Nephron progenitor cell (in vitro differentiated cells): ENCODE measurements at regions not wholly inside any gene's neighbourhood (a gene's known extent, or its start where the extent isn't known, plus 50 kb on each side); places are given as distances from the start of the nearest gene placed in this dataset.

Source experiments
- DNase-seq: peaks from one replicate; pipeline ENCODE4 v3.0.0; 2021
- H3K27ac Mint-ChIP-seq: 2 replicates; pipeline ENCODE4 v1.8.0; 2021; ENCODE audit warnings: mild to moderate bottlenecking, moderate library complexity, mixed read lengths
- H3K27me3 Mint-ChIP-seq: 2 replicates; pipeline ENCODE4 v1.8.0; 2021; ENCODE audit warnings: mild to moderate bottlenecking, low read depth, mixed read lengths; ENCODE audit not compliant: poor library complexity
- H3K36me3 Mint-ChIP-seq: 2 replicates; pipeline ENCODE4 v1.8.0; 2021; ENCODE audit warnings: low read depth, mixed read lengths
- H3K4me1 Mint-ChIP-seq: 2 replicates; pipeline ENCODE4 v1.8.0; 2021; ENCODE audit warnings: mixed read lengths
- H3K4me3 Mint-ChIP-seq: 2 replicates; pipeline ENCODE4 v1.8.0; 2021; ENCODE audit warnings: mild to moderate bottlenecking, moderate library complexity, mixed read lengths
- H3K9me3 Mint-ChIP-seq: 2 replicates; pipeline ENCODE4 v1.8.0; 2021; ENCODE audit warnings: mild to moderate bottlenecking, moderate library complexity, mixed read lengths
- TF ChIP-seq, protein P1 (sequence below): fragments of 200-600 bp; sonication (generic); IDR thresholded peaks from 2 replicates; pipeline ENCODE4 v1.5.0; 2021; ENCODE audit warnings: antibody characterized with exemption

DNA sequence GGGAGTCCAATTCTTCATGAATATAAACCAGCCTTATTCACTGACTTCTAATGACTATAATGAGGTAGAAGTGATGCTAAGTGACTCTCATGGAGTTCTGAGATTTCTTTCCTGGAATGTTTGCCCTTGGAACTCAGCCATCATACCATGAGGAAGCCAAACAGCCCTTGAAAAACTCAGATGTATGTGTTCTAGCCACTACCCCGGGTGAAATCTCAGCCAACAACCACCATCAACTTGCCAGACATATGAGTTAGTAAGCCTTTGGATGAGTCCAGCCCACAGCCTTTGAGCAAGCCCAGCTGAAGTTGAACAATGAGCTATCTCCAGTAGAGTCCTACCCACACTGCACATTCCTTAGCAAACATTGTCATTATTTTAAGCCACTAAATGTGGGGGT, 149.5 kb downstream of the SLC6A15 start:
- TF ChIP-seq, protein P1, sequence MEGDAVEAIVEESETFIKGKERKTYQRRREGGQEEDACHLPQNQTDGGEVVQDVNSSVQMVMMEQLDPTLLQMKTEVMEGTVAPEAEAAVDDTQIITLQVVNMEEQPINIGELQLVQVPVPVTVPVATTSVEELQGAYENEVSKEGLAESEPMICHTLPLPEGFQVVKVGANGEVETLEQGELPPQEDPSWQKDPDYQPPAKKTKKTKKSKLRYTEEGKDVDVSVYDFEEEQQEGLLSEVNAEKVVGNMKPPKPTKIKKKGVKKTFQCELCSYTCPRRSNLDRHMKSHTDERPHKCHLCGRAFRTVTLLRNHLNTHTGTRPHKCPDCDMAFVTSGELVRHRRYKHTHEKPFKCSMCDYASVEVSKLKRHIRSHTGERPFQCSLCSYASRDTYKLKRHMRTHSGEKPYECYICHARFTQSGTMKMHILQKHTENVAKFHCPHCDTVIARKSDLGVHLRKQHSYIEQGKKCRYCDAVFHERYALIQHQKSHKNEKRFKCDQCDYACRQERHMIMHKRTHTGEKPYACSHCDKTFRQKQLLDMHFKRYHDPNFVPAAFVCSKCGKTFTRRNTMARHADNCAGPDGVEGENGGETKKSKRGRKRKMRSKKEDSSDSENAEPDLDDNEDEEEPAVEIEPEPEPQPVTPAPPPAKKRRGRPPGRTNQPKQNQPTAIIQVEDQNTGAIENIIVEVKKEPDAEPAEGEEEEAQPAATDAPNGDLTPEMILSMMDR, result no peak
- H3K4me1 Mint-ChIP-seq, result no peaks in the 10 kb centered on the region
- no peak for DNase-seq
- H3K9me3 Mint-ChIP-seq, result no peaks in the 10 kb centered on the region
- H3K27me3 Mint-ChIP-seq, result peaks cover 4% of the 10 kb centered on the region
- H3K27ac Mint-ChIP-seq, result no peak overlapping the region
- no peaks in the 10 kb centered on the region for H3K36me3 Mint-ChIP-seq
- no peak overlapping the region for H3K4me3 Mint-ChIP-seq

DNA sequence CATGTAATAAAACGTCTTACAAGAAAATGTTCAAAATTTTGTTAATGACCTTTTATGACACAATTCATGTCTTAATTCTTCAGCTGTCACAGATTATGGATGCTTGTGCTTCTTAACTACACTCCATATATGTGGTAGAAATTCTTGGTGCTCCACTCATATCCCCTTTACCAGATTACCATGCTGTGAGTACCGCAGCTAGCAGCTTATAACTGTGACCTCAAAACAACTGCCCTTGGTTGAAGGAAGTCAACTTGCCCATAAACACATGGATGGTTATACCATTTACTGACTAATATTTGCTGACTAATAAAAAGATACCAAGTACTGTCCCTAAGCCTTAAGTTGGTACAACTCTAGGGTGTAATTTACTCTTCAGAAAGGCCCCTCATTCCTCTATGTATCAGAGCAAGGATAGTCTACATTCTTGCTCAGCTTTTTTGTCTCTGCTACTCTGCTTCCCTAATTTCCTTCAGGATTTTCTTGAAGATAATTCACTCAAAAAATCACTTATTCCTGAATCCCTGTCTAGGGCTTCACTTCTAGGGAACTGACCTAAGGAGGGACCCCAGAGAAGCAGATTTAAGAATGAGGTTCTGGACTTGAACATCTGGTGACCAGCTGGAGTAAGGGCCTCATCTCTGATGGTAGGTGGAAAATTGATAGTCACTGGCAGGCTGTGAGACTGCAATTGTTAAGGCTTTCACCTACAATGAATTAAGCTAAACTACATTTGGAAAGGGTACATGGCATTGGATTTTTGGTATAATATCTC, 152.3 kb downstream of the SLC6A15 start:
- H3K4me1 Mint-ChIP-seq, result no peaks in the 10 kb centered on the region
- DNase-seq, result no peak
- H3K27me3 Mint-ChIP-seq, result peaks cover 4% of the 10 kb centered on the region
- no peaks in the 10 kb centered on the region for H3K9me3 Mint-ChIP-seq
- H3K36me3 Mint-ChIP-seq, result no peaks in the 10 kb centered on the region
- H3K4me3 Mint-ChIP-seq, result no peak overlapping the region
- H3K27ac Mint-ChIP-seq, result no peak overlapping the region
- TF ChIP-seq, protein P1, result no peak

DNA sequence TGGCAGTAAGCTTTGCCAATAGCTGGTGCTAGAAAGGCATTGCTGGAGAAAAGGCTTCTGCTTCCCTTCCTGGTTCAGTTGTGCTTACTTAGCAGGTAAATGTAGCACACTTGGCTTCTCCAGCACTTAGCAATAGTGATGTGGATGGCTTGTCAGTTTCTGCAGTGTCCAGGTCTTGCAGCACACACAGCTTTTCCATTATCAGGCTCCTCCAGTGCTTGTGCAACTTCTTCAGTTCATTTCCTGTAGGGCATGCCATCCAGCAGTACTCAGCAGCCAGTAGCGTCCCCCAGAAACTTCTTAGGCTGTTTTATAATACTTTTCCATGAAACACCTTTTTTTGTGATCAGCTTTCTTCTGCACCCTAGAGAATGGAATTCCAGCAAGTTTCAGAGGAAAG, 154.6 kb downstream of the SLC6A15 start:
- H3K27ac Mint-ChIP-seq, result no peak overlapping the region
- DNase-seq, result no peak
- H3K27me3 Mint-ChIP-seq, result no peaks in the 10 kb centered on the region
- H3K36me3 Mint-ChIP-seq, result no peaks in the 10 kb centered on the region
- no peaks in the 10 kb centered on the region for H3K9me3 Mint-ChIP-seq
- TF ChIP-seq, protein P1, result no peak
- no peak overlapping the region for H3K4me3 Mint-ChIP-seq
- H3K4me1 Mint-ChIP-seq, result no peaks in the 10 kb centered on the region

DNA sequence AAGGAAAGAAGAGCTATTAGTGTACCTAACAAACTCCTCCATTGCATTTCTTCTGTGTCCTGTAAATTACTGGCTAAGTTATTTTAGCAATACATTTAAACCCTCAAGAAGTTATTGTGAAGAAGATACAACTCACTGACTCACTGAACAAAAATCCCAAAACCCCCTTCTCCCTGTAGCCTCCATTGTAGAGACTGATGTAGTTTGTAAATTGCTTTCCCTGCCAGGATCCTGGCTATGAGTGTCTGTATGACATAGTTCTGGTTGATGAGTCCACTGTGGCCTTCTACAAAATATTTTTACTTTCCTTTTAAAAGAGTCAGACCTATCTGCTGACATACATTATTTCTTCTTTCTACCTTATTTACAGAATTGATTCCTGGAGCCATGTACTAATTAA, 155.6 kb downstream of the SLC6A15 start:
- TF ChIP-seq, protein P1, result no peak

DNA sequence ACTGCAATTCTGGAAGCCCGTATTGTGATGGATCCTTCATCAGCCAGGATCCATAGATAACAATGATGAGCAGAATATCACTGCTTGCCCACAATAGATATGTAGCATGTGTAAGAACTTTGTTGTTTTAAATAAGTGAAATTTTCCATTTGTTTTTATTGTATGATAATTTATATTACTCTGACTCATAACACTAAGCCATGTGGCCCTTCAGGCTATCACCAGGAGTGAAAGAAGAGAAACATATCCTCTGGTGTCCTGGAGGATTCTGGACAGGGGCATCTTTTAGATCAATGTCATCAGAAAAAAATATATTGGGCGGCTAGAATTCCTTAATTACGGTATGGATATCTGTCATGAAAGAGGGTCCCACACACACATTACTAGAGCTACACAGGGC, 167.5 kb downstream of the SLC6A15 start:
- H3K27me3 Mint-ChIP-seq, result no peaks in the 10 kb centered on the region
- no peaks in the 10 kb centered on the region for H3K4me1 Mint-ChIP-seq
- no peak overlapping the region for H3K27ac Mint-ChIP-seq
- no peak for DNase-seq
- no peaks in the 10 kb centered on the region for H3K9me3 Mint-ChIP-seq
- no peak overlapping the region for H3K4me3 Mint-ChIP-seq
- H3K36me3 Mint-ChIP-seq, result no peaks in the 10 kb centered on the region
- TF ChIP-seq, protein P1, result no peak

More for the DNA sequence above, 155.6 kb downstream of the SLC6A15 start:
- Mint-ChIP-seq H3K27ac (peak overlapping the region; percentile 20), H3K4me3 (no peak overlapping the region), H3K4me1 (no peaks in the 10 kb centered on the region), H3K9me3 (no peaks in the 10 kb centered on the region), H3K36me3 (no peaks in the 10 kb centered on the region), H3K27me3 (no peaks in the 10 kb centered on the region)
- no peak for DNase-seq

DNA sequence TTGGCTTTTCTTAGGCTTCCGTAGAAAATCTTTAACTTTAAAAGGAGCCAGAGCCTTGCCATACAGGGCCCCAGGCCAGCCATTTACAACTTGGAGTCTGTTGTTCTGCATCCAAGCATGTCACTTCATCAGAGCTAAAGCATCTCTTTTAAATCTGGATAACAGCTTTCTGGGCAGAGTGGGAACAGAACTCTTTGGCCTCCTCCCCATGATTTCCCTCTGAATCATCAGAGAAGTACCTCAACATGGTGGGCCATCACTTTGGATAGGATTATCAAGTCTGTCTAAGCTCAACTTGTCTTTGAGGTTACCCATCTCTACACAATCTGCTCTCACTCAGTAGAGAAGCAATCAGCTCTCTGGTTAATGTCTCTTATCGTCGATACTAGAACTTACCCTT, 170.9 kb downstream of the SLC6A15 start:
- H3K36me3 Mint-ChIP-seq, result no peaks in the 10 kb centered on the region
- H3K9me3 Mint-ChIP-seq, result no peaks in the 10 kb centered on the region
- TF ChIP-seq, protein P1, result no peak
- H3K27me3 Mint-ChIP-seq, result no peaks in the 10 kb centered on the region
- DNase-seq, result no peak
- H3K27ac Mint-ChIP-seq, result no peak overlapping the region
- H3K4me1 Mint-ChIP-seq, result no peaks in the 10 kb centered on the region
- no peak overlapping the region for H3K4me3 Mint-ChIP-seq
